HCT116 (cell line): ENCODE measurements at regions not wholly inside any gene's neighbourhood (a gene's known extent, or its start where the extent isn't known, plus 50 kb on each side); places are given as distances from the start of the nearest gene placed in this dataset.

ENCODE experiments used
- ATAC-seq: fragments of 200-7000 bp; cut with Tn5 transposase; 2 replicates; pipeline ENCODE4 v1.9.1; 2020; ENCODE audit warnings: mild to moderate bottlenecking, moderate library complexity
- BruUV-seq: library from RNA; stranded (reverse); fragments of 400-500 nt; replicated peaks from 2 replicates; lab custom pipeline; 2021; lab: Mats Ljungman, UMichigan
- CTCF ChIA-PET: fragments of 300-600 bp; sonication (Branson Sonifier 250); formaldehyde crosslinking; loops from one replicate; lab custom pipeline; 2021; ENCODE audit warnings: antibody characterized with exemption; lab: Charles Lee
- POLR2A ChIA-PET: fragments of 300-600, 350-600 bp; sonication (Branson Sonifier 250); formaldehyde crosslinking; loops from one replicate; lab custom pipeline; 2021; ENCODE audit warnings: antibody characterized with exemption; lab: Charles Lee
- RAD21 ChIA-PET, 2 experiments: fragments of 300-600 bp; sonication (Branson Sonifier 250); formaldehyde crosslinking; loops; one replicate each; lab custom pipeline; 2023; ENCODE audit warnings: low total read pairs in 2 of 2; ENCODE audit not compliant: uncharacterized antibody in 2 of 2, unreplicated experiment in 2 of 2, low non-redundant PET in 1 of 2; lab: Charles Lee
- DNase-seq: peaks from one replicate; pipeline ENCODE4 v3.0.0-alpha.2; 2010; ENCODE audit warnings: low read depth, low spot score
- H2AFZ ChIP-seq: fragments of 200-600 bp; shearing (Covaris generic), sonication (generic); 2 replicates; pipeline ENCODE4 v1.6.1; 2017; ENCODE audit warnings: low read depth, mixed run types, mixed read lengths, antibody characterized with exemption, low read length; ENCODE audit not compliant: poor library complexity, severe bottlenecking
- H3K27ac ChIP-seq: 2 replicates; pipeline ENCODE4 v1.5.1; 2012; ENCODE audit warnings: low read depth, low read length
- H3K27me3 ChIP-seq: fragments of 200-600 bp; sonication (generic); 2 replicates; pipeline ENCODE4 v1.6.1; 2016; ENCODE audit warnings: mixed run types, low read length, mixed read lengths; ENCODE audit not compliant: insufficient read depth
- H3K36me3 ChIP-seq, 2 experiments: fragments of 200-500 bp in 1 of 2; fragments of 200-600 bp in 1 of 2; sonication (Bioruptor generic) in 1 of 2; sonication (generic) in 1 of 2; 2 replicates each; pipeline versions ENCODE4 v1.5.1 to v1.6.1; 2014 to 2016; ENCODE audit warnings: low read length in 2 of 2, inconsistent platforms in 1 of 2, mixed read lengths in 1 of 2, mixed run types in 1 of 2; ENCODE audit not compliant: insufficient read depth in 2 of 2, control insufficient read depth in 1 of 2
- H3K4me1 ChIP-seq, 2 experiments: fragments of 200-600 bp in 1 of 2; sonication (generic) in 1 of 2; 2 replicates each; pipeline versions ENCODE4 v1.5.1 to v1.6.1; 2012 to 2017; ENCODE audit warnings: low read length in 2 of 2, inconsistent platforms in 1 of 2, mild to moderate bottlenecking in 1 of 2, mixed read lengths in 1 of 2, mixed run types in 1 of 2, moderate library complexity in 1 of 2; ENCODE audit not compliant: insufficient read depth in 2 of 2, control insufficient read depth in 1 of 2
- H3K4me2 ChIP-seq: fragments of 200-600 bp; sonication (generic); 2 replicates; pipeline ENCODE4 v1.6.1; 2017; ENCODE audit warnings: mixed run types, low read length, mixed read lengths
- H3K4me3 ChIP-seq, 2 experiments: fragments of 200-600 bp in 1 of 2; sonication (generic) in 1 of 2; replicated peaks in 1 of 2; 2 replicates each; pipeline ENCODE4 v1.5.1; 2011 to 2016; ENCODE audit warnings: low read length in 2 of 2, control low read depth in 1 of 2, low read depth in 1 of 2, mild to moderate bottlenecking in 1 of 2, mixed read lengths in 1 of 2, mixed run types in 1 of 2
- H3K79me2 ChIP-seq: fragments of 200-600 bp; sonication (generic); 2 replicates; pipeline ENCODE4 v1.6.1; 2017; ENCODE audit warnings: mild to moderate bottlenecking, mixed run types, low read length, moderate library complexity, mixed read lengths; ENCODE audit not compliant: insufficient read depth
- H3K9ac ChIP-seq: fragments of 200-600 bp; sonication (generic); 2 replicates; pipeline ENCODE4 v1.6.1; 2016; ENCODE audit warnings: low read length, mixed read lengths
- H3K9me2 ChIP-seq: fragments of 200-600 bp; sonication (generic), shearing (Covaris generic); 2 replicates; pipeline ENCODE4 v1.6.1; 2017; ENCODE audit warnings: mixed run types, mild to moderate bottlenecking, moderate library complexity; ENCODE audit not compliant: insufficient read depth
- H3K9me3 ChIP-seq, 2 experiments: fragments of 200-500 bp in 1 of 2; fragments of 200-600 bp in 1 of 2; sonication (Bioruptor generic) in 1 of 2; sonication (generic) in 1 of 2; 2 replicates each; pipeline ENCODE4 v1.6.1; 2014 to 2017; ENCODE audit warnings: low read length in 2 of 2, mixed read lengths in 2 of 2, inconsistent platforms in 1 of 2, low read depth in 1 of 2, mild to moderate bottlenecking in 1 of 2, mixed run types in 1 of 2, moderate library complexity in 1 of 2; ENCODE audit not compliant: control insufficient read depth in 1 of 2, insufficient read depth in 1 of 2
- H4K20me1 ChIP-seq: fragments of 200-600 bp; sonication (generic), shearing (Covaris generic); 2 replicates; pipeline ENCODE4 v1.6.1; 2017; ENCODE audit warnings: mixed run types, mild to moderate bottlenecking, moderate library complexity; ENCODE audit not compliant: insufficient read depth
- CBX3 ChIP-seq: IDR thresholded peaks from 2 replicates; pipeline ENCODE4 v1.6.1; 2012; ENCODE audit warnings: low read depth
- CEBPB ChIP-seq: IDR thresholded peaks from 2 replicates; pipeline ENCODE4 v1.6.1; 2012; ENCODE audit warnings: low read depth
- ELF1 ChIP-seq: IDR thresholded peaks from 2 replicates; pipeline ENCODE4 v1.6.1; 2012; ENCODE audit warnings: low read depth, borderline replicate concordance
- EZH2phosphoT487 ChIP-seq: fragments of 200-600 bp; IDR thresholded peaks from 2 replicates; pipeline ENCODE4 v1.6.1; 2018; ENCODE audit warnings: antibody characterized with exemption, borderline replicate concordance
- FOSL1 ChIP-seq: IDR thresholded peaks from 2 replicates; pipeline ENCODE4 v1.6.1; 2012; ENCODE audit warnings: low read depth
- JUND ChIP-seq: IDR thresholded peaks from 2 replicates; pipeline ENCODE4 v1.6.1; 2012
- POLR2A ChIP-seq: IDR thresholded peaks from 2 replicates; pipeline ENCODE4 v1.7.0; 2011; ENCODE audit warnings: borderline replicate concordance; ENCODE audit not compliant: insufficient read depth, insufficient read length; ENCODE audit errors: extremely low read depth
- POLR2AphosphoS5 ChIP-seq: IDR thresholded peaks from 2 replicates; pipeline ENCODE4 v1.6.1; 2011; ENCODE audit warnings: mild to moderate bottlenecking, low read depth, low read length, moderate library complexity
- RAD21 ChIP-seq: IDR thresholded peaks from 2 replicates; pipeline ENCODE4 v1.6.1; 2012; ENCODE audit warnings: low read depth, mild to moderate bottlenecking
- YY1 ChIP-seq: IDR thresholded peaks from 2 replicates; pipeline ENCODE4 v1.6.1; 2011; ENCODE audit warnings: low read length, low read depth, moderate library complexity, mild to moderate bottlenecking; ENCODE audit not compliant: insufficient replicate concordance; ENCODE audit errors: extremely low read depth
- ZNF274 ChIP-seq: fragments of 200-500 bp; sonication (Bioruptor generic); IDR thresholded peaks from 2 replicates; pipeline ENCODE4 v1.6.1; 2014; ENCODE audit warnings: mild to moderate bottlenecking, low read depth, low read length, inconsistent platforms
- intact Hi-C: fragments of 100-400 bp; cut with micrococcal nuclease; formaldehyde crosslinking; loops from 2 replicates; pipeline ENCODE4 v1.10.0; 2022
- TF ChIP-seq, protein P1 (sequence below): IDR thresholded peaks from 2 replicates; pipeline ENCODE4 v1.6.1; 2012
- TF ChIP-seq, protein P2 (sequence below): IDR thresholded peaks from 2 replicates; pipeline ENCODE4 v1.6.1; 2011; ENCODE audit warnings: mild to moderate bottlenecking, low read length, moderate library complexity; ENCODE audit not compliant: insufficient replicate concordance; ENCODE audit errors: extremely low read depth
- TF ChIP-seq, protein P3 (sequence below), 3 experiments: fragments of 200-600 bp in 1 of 3; sonication (generic) in 1 of 3; IDR thresholded peaks in 2 of 3; conservative IDR thresholded peaks in 1 of 3; 2 replicates each; pipeline ENCODE4 v1.5.1; 2012 to 2017; ENCODE audit warnings: low read depth in 2 of 3, low read length in 2 of 3, antibody characterized with exemption in 1 of 3, borderline replicate concordance in 1 of 3, control low read depth in 1 of 3, mild to moderate bottlenecking in 1 of 3, mixed read lengths in 1 of 3, mixed run types in 1 of 3, moderate library complexity in 1 of 3; ENCODE audit not compliant: insufficient read depth in 1 of 3

DNA sequence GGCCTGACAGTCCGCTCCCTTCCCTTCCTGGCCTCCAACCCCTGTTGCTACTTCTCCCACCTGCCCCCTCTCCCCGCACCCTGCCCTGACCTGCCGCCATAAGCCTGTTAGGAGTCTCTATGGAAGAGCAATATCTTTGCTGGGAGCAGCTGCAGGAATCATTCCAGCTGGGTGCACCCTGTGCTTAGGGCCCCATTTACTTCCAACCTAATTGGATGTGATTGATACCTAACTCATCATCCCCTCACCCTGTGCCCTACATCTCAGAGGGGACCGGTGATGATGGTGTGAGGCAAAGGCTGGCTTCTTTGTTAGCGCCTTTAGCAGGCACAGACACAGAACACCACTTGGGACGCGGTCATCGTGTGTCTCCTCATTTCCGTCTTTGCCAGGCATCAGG is 80.0 kb upstream of the FAM180A start (continued):
- TF ChIP-seq POLR2AphosphoS5 (no peak), ZNF274 (no peak)

DNA sequence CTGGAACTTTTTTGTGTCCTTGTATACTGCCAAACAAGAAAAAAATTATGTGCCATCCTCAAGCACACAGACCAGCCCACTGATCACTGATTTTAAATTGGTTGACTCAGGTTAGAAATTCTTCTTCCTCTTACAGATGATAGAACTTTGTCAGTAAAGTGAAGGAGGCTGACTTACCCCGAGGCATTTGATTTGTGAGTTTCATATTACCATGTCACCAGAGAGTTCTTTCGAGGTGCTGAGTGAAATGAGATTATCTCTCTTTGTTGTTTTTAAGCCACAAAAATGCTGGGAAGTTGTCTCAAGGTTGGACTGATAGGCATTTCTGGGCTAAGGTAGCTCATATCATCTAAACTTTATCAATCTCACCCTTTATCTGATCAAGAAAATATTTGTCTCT is 78.8 kb upstream of the FAM180A start:
- Histone ChIP-seq H4K20me1 (no peaks in the 10 kb centered on the region), H3K4me1 (no peaks in the 10 kb centered on the region), H3K27me3 (peaks cover 5% of the 10 kb centered on the region; the same call in 1 of the 2 replicates), H3K9ac (no peak overlapping the region), H3K27ac (no peak overlapping the region), H3K9me2 (no peaks in the 10 kb centered on the region), H3K36me3 (no peaks in the 10 kb centered on the region), H2AFZ (no peak overlapping the region), H3K79me2 (no peaks in the 10 kb centered on the region), H3K4me3 (no peak overlapping the region), H3K9me3 (no peaks in the 10 kb centered on the region), H3K4me2 (no peak overlapping the region)
- ATAC-seq (no peak), DNase-seq (no peak)
- no TSS peak for BruUV-seq
- ChIA-PET RAD21 (no interaction called here), CTCF (no interaction called here), POLR2A (no interaction called here)
- TF ChIP-seq, protein P1, sequence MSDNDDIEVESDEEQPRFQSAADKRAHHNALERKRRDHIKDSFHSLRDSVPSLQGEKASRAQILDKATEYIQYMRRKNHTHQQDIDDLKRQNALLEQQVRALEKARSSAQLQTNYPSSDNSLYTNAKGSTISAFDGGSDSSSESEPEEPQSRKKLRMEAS = no peak
- TF ChIP-seq CBX3 (no peak), POLR2A (no peak), RAD21 (no peak), ELF1 (no peak), ZNF274 (no peak), FOSL1 (no peak), YY1 (no peak), CEBPB (no peak), EZH2phosphoT487 (no peak), JUND (no peak), POLR2AphosphoS5 (no peak)
- TF ChIP-seq, protein P2, sequence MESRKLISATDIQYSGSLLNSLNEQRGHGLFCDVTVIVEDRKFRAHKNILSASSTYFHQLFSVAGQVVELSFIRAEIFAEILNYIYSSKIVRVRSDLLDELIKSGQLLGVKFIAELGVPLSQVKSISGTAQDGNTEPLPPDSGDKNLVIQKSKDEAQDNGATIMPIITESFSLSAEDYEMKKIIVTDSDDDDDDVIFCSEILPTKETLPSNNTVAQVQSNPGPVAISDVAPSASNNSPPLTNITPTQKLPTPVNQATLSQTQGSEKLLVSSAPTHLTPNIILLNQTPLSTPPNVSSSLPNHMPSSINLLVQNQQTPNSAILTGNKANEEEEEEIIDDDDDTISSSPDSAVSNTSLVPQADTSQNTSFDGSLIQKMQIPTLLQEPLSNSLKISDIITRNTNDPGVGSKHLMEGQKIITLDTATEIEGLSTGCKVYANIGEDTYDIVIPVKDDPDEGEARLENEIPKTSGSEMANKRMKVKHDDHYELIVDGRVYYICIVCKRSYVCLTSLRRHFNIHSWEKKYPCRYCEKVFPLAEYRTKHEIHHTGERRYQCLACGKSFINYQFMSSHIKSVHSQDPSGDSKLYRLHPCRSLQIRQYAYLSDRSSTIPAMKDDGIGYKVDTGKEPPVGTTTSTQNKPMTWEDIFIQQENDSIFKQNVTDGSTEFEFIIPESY = no peak
- TF ChIP-seq, protein P3, sequence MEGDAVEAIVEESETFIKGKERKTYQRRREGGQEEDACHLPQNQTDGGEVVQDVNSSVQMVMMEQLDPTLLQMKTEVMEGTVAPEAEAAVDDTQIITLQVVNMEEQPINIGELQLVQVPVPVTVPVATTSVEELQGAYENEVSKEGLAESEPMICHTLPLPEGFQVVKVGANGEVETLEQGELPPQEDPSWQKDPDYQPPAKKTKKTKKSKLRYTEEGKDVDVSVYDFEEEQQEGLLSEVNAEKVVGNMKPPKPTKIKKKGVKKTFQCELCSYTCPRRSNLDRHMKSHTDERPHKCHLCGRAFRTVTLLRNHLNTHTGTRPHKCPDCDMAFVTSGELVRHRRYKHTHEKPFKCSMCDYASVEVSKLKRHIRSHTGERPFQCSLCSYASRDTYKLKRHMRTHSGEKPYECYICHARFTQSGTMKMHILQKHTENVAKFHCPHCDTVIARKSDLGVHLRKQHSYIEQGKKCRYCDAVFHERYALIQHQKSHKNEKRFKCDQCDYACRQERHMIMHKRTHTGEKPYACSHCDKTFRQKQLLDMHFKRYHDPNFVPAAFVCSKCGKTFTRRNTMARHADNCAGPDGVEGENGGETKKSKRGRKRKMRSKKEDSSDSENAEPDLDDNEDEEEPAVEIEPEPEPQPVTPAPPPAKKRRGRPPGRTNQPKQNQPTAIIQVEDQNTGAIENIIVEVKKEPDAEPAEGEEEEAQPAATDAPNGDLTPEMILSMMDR (IDR thresholded peaks at IDR 0.05 in 2 of 3, conservative IDR thresholded peaks at IDR 0.05 in 1 of 3; ENCODE audit: borderline replicate concordance in 1 of 3, insufficient read depth in 1 of 3, low read depth in 2 of 3, low read length in 2 of 3) = no peak
- intact Hi-C loops = no loop called here
